ENCODE measurements at regions not wholly inside any gene's neighbourhood (a gene's known extent, or its start where the extent isn't known, plus 50 kb on each side); places are given as distances from the start of the nearest gene placed in this dataset.

- TF ChIP-seq POLR2AphosphoS5 (IDR thresholded peaks at IDR 0.05; ENCODE audit: low read depth, low read length): no peak
- TF ChIP-seq SIN3A (IDR thresholded peaks at IDR 0.05; ENCODE audit: borderline replicate concordance, insufficient read depth, low read depth, low read length): no peak
- TF ChIP-seq CTCF (IDR thresholded peaks at IDR 0.05): no peak
These were observed 1604.6 kb downstream of the PCDH18 start for GRCh38 chr4:135927651-135928050.

Measured in Panc1 (cell line).